IMR-90 (cell line): ENCODE measurements at regions not wholly inside any gene's neighbourhood (a gene's known extent, or its start where the extent isn't known, plus 50 kb on each side); places are given as distances from the start of the nearest gene placed in this dataset.

ENCODE experiments used
- CTCF ChIP-seq: conservative IDR thresholded peaks from 2 replicates; pipeline ENCODE4 v1.5.1; 2012; ENCODE audit warnings: mild to moderate bottlenecking, low read depth, low read length, improper control_type of control experiment
- POLR2A ChIP-seq: IDR thresholded peaks from 2 replicates; pipeline ENCODE4 v1.6.1; 2012; ENCODE audit warnings: mild to moderate bottlenecking, low read depth, low read length
- RCOR1 ChIP-seq: IDR thresholded peaks from 2 replicates; pipeline ENCODE4 v1.6.1; 2012; ENCODE audit warnings: mild to moderate bottlenecking, low read length, improper control_type of control experiment; ENCODE audit not compliant: insufficient replicate concordance

GRCh38 chr16:86117756-86118155 lies 218.8 kb downstream of the IRF8 start:
- no peak for TF ChIP-seq CTCF
- TF ChIP-seq RCOR1, result no peak
- no peak for TF ChIP-seq POLR2A
